G401.6 (cell line): ENCODE measurements at regions not wholly inside any gene's neighbourhood (a gene's known extent, or its start where the extent isn't known, plus 50 kb on each side); places are given as distances from the start of the nearest gene placed in this dataset.
"Not testable (repeated sequence)": the region's sequence is repeated elsewhere in the genome, so short reads cannot be mapped to it uniquely, and the experiment has no call there.

Source experiments
- FAIRE-seq: peaks from 2 replicates; lab custom pipeline; 2012; peaks lifted over from hg19 to GRCh38; lab: Jason Lieb, UNC

DNA sequence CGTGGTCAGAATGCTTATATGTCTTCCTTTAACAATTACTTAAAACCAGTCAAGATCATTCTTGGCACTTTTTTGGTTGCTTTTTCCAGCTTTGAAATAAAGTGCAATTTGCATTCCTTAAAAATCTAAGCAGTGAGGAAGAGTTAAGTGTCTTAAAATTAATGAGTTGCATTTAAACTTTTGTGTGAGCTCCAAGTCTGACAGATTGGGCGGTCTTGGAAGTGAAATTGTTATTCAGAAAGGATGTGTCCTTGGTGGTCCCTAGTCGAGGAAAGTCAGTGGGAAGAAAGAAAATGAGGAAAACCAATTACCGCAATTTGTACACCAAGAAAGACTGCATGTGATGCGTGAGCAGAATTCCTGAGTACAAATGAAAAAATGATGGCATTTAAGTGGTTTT lies 132.5 kb downstream of the HHIPL2 start:
- FAIRE-seq, result no peak

- no peak for FAIRE-seq
Measured at GRCh38 chr1:222413991-222414549, 133.8 kb downstream of the HHIPL2 start.

DNA sequence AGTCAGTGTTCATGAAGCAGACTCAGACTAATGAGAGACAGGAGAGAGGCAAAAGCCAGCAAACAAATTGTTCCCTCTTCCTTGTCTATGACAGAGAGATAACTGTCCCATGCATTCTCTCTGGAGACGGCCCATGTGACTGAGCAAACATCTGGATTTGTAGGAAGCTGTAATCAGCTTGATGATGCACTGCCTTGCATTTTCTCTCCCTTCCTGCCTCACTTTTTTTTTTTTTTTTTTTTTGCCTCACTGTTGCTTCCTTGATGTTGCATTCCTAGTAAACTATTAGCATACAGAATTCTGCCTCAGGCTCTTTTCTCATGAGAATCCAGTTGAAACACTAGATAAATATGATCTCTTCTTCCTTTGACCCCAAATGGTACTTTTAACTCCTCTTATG lies 134.5 kb downstream of the HHIPL2 start:
- no peak for FAIRE-seq

- no peak for FAIRE-seq
Measured at GRCh38 chr1:222404710-222405109, 143.2 kb downstream of the HHIPL2 start.

- no peak for FAIRE-seq
Measured at GRCh38 chr1:222399197-222399596, 148.7 kb downstream of the HHIPL2 start.

- no peak for FAIRE-seq
Measured at GRCh38 chr1:222394224-222394623, 153.7 kb downstream of the HHIPL2 start.

DNA sequence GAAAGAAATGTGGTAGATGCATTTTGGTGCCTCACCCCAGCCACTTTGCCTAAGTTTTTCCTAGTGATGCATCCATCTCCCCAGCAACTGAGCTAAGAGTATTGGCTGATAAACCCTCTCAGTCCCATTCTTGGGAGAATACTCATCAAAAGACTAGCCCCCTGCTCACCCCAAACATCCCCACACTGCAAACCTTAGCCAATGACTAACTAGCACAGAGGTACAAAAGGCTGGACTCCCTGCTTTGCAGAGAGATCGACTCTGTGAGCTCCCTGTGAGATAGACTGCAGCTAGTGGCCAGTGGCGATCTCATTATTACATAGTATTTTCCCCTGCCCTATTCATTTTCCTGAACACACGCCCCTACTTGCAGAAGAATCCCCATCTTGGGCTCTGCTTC lies 155.3 kb downstream of the HHIPL2 start:
- FAIRE-seq, result no peak

- no peak for FAIRE-seq
Measured at GRCh38 chr1:222390181-222390580, 157.7 kb downstream of the HHIPL2 start.

DNA sequence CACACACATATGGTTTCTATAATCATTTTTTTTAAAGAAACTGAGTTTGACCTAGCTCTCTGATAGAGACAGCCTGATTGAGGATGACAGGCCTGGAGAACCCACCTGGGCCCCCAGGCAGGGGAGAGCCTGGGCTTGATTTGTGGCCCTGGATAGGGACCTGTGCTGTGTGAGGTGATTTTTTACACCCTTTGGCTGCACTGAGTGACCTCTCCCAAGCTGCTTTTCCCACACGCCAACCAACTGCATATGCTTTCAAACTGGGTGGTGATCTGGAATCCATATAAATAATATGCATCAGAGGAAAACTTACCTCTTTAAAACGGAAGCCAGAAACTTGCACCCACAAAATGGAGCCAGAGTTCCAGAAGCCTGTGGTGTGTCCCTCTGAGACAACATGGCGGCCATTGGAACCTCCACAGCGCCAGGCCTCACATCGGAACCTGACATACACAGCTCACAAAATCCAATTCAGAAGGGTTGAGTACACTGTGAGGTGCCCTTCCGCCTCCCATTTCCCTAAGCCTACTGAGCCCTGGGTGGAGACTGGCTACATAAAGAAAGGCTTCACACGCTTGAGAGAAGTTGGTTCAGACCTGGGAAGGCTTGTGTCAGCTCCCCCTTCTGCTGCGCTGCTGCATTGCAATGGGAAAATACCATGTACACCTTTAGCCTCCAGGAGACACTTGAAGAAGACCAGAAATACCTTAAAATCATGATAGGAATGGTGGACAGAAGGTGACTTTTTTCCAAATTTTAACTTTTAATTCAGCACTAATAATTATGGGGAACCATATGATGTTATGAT lies 160.7 kb downstream of the HHIPL2 start:
- no peak for FAIRE-seq

DNA sequence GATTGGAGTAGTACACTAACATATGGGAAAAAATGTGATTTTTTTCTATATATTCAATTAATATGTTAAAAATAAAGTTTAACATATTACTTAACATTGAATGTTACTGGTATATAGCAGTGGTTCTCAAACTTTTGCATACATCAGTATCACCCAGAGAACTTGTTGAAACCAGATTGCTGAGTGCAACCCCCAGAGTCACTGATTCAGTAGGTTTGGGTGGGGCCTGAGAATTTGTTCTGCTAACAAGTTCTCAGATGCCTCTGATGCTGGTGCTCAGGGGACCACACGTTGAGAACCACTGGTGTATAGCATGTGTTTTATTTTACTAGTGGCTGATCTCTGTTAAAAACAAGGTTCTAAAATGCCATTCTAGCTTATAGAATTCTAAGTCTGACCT lies 161.9 kb downstream of the HHIPL2 start:
- FAIRE-seq, result no peak

GRCh38 chr1:222385262-222385661 lies 162.6 kb downstream of the HHIPL2 start:
- no peak for FAIRE-seq

DNA sequence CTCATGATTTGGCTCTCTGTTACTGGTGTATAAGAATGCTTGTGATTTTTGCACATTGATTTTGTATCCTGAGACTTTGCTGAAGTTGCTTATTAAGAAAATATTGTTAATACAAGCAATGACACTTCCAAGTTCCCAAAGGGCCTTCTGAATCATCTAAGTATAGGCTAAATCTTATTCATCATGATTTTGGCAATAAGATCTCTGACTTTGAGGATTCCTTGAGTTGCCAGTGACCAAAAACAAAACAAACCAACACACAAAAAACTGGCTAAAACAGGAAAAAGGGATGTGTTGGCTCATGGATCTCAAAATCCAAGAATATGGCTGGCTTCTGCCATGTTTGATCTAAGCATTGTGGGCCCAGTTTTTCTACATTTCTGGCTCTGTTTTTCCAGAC lies 163.4 kb downstream of the HHIPL2 start:
- no peak for FAIRE-seq

- FAIRE-seq, result no peak
Measured at GRCh38 chr1:222382171-222382570, 165.7 kb downstream of the HHIPL2 start.

- no peak for FAIRE-seq
Measured at GRCh38 chr1:222377428-222378088, 170.3 kb downstream of the HHIPL2 start.

- not testable (repeated sequence) for FAIRE-seq
Measured at GRCh38 chr1:222376791-222377190, 171.1 kb downstream of the HHIPL2 start.

DNA sequence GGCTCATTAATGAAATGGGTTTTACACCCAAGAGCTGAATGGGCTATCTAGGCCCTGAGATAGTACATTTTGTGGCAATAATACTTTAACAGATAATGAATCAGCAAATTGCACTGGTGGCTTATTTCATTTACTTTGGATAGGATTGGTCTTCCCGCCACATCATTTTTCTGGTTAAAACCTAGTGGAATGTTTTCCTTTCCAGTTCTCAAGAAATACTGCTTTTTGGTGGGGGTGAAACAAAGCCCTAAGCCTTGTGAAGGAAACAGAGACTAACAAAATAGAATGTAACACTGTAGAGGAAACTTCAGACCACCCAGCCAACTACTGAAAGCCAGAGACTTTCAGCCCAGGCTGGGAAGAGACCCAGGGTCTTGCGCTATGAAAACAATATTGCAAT lies 172.2 kb downstream of the HHIPL2 start:
- FAIRE-seq, result no peak

DNA sequence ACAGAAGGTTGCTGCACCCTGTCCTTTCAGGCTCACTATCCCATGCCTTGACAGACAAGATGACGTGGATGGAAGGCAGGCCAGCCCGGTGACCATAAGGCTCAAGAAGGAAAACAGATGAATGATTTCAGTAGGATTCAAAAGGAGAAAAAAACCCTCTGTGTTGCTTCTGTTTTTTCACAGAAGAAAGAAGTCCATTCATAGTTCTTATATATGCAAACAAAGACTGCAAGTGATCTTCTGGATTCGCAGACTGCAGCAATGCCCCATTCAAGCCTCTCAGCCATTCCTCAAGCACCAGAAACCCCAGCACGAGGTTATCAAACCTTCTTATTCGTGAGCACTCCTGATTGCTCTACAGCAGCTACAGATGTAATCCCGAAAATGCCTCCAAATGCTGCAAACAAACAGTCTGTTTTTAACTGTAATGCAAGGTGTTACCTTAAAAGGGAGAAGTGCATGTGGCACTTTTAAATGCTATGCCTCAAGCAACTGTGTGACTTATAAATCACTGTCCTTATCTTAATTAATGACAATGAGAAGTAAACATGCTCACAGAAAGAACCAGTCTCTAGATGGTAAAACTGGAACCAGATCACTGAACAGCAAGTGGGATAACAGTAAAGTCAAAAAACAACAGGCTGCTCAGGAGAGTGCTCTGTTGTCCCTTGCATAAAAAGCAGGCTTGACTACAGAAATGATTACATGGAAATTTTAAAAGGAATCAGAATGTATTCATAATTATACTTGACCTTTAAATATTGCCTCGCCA lies 173.9 kb downstream of the HHIPL2 start:
- no peak for FAIRE-seq

DNA sequence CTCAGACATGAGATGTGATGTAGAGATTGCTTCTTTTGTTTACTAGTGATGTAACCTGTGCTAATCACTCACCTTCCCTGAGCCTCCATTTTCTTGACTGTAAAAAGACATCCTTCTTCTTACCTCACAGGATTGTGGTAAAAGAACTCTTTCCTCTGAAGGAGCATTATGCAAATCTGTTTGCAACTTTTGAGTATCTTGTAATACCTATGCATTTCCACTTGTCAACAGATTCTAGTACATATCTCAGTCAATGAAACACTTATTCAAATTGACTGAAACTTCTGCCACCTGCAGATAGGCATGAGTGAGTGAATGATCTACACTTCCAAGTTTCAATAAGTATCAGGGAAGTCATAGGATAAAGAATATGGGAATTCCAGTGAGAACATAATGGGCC lies 174.7 kb downstream of the HHIPL2 start:
- no peak for FAIRE-seq

GRCh38 chr1:222372221-222372620 lies 175.7 kb downstream of the HHIPL2 start:
- FAIRE-seq, result no peak

DNA sequence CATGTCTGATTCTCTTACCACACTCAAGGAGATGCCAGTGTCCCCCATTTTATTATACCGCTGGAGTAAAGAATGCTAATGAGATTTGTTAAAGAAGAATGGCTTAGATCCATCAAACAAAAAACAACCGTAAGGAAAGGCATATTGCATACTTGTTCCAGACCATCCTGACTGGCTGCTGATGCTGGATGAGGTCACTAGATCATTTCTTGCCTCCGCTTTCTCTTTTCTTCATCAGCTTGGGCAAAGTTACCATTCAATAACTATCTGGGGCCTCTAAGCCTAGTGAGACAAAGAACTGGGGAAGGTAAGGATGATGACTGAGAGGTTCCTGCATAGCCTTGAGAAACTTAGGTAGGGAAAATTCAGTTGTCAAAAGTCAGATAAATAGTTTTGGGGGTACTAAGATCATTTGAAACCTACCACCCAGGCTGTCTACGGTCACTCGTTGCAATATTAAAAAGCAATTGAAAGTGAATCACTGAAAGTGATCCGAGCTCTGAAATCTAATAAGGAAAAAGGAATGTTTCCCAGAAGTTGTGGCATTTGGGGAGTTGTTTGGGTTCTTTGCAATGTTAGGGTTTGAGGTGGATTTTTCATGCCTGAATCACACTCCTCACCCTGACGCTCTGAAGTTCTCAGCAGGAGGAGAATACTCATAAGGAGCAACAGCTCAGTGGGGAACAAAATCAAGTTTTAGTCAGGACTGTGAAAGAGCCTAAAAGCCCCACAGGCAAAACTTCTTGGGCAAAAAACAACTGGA lies 176.8 kb downstream of the HHIPL2 start:
- FAIRE-seq, result no peak

DNA sequence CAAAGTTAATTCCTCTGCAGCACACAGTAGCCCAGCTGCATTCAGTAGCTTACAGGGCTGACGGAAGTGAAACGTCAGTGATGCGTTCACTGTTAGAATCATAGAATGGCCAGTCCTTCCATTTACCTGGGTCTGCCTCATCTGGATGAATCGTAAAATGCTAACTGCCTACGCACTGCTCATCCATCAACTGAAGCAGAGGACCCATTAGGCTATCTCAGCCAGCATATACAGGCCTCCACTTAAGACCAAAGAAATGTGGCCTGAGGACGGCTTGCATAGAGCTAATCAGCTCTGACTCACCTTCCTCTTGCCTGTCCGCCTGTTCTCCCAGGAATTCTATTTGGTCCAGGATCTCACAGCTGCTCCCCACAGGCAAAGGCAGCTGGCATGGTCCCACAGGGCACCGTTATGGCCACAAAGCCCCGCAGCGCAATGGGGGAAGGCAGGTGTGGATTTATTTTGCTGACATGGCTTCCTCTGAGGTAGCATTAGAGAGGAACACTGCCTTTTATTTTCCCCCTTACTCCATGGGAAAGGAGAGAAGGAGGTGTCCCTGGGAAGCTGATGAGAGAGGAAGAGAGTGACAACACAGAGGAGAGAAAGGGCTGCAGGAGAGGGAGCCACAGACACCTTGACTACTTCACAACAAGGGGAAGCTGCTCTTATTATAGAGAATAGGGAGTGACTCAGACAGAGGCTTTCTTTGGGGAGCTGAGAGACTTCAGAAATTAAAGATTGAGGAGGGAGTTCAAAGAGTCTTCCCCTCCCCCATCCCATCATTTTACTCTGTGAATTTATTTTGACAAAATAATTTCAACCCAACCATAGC lies 177.6 kb downstream of the HHIPL2 start:
- FAIRE-seq, result no peak
